GM12878 (cell line): ENCODE measurements at regions not wholly inside any gene's neighbourhood (a gene's known extent, or its start where the extent isn't known, plus 50 kb on each side); places are given as distances from the start of the nearest gene placed in this dataset.

Experiments
- ATAC-seq: fragments of 200-7000 bp; cut with Tn5 transposase; 3 replicates; pipeline ENCODE4 v1.9.1; 2020; ENCODE audit warnings: mild to moderate bottlenecking, moderate library complexity
- BruUV-seq: library from RNA; stranded (reverse); fragments of 400-500 nt; replicated peaks from 2 replicates; lab custom pipeline; 2021; lab: Mats Ljungman, UMichigan
- CTCF ChIA-PET: fragments of 300-600 bp; sonication (Branson Sonifier 250); formaldehyde crosslinking; extraction: SDS; loops from one replicate; lab custom pipeline; 2021; ENCODE audit warnings: inconsistent platforms; lab: Yijun Ruan, JAX
- POLR2A ChIA-PET: fragments of 350-600 bp; formaldehyde crosslinking; extraction: SDS; loops from one replicate; lab custom pipeline; 2021; ENCODE audit warnings: inconsistent platforms; lab: Charles Lee
- RAD21 ChIA-PET: fragments of 300-600 bp; sonication (Branson Sonifier 250); formaldehyde crosslinking; loops from one replicate; lab custom pipeline; 2023; ENCODE audit warnings: antibody characterized with exemption; ENCODE audit not compliant: unreplicated experiment; lab: Charles Lee
- SMC1A ChIA-PET: fragments of 300-600 bp; sonication (Branson Sonifier 250); formaldehyde crosslinking; loops from one replicate; lab custom pipeline; 2023; ENCODE audit not compliant: unreplicated experiment, uncharacterized antibody; lab: Charles Lee
- DNase-seq: peaks from one replicate; pipeline ENCODE4 v3.0.0-alpha.2; 2011; ENCODE audit warnings: low read depth, low spot score
- FAIRE-seq: peaks from 3 replicates; lab custom pipeline; 2011; peaks lifted over from hg19 to GRCh38; lab: Jason Lieb, UNC
- H2AFZ ChIP-seq: 2 replicates; pipeline ENCODE4 v1.6.0; 2011; ENCODE audit warnings: low read depth, low read length, control low read depth; ENCODE audit not compliant: control insufficient read depth
- H3K27ac ChIP-seq: 2 replicates; pipeline ENCODE4 v1.5.1; 2011; ENCODE audit warnings: control low read depth; ENCODE audit not compliant: control insufficient read depth, insufficient read depth
- H3K27me3 ChIP-seq, 2 experiments: replicated peaks in 1 of 2; 2 replicates each; pipeline versions ENCODE4 v1.6.0 to v1.6.1; 2011; ENCODE audit warnings: low read length in 1 of 2; ENCODE audit not compliant: control insufficient read depth in 2 of 2, insufficient read depth in 2 of 2
- H3K36me3 ChIP-seq, 2 experiments: 2 replicates each; pipeline ENCODE4 v1.5.1; 2011; ENCODE audit warnings: low read length in 1 of 2; ENCODE audit not compliant: control insufficient read depth in 2 of 2, insufficient read depth in 2 of 2
- H3K4me1 ChIP-seq: 2 replicates; pipeline ENCODE4 v1.6.1; 2011; ENCODE audit warnings: mild to moderate bottlenecking, low read length, moderate library complexity, mixed read lengths; ENCODE audit not compliant: control insufficient read depth, insufficient read depth
- H3K4me2 ChIP-seq: 2 replicates; pipeline ENCODE4 v1.6.0; 2011; ENCODE audit warnings: control low read depth; ENCODE audit not compliant: control insufficient read depth, insufficient read depth
- H3K4me3 ChIP-seq: fragments of 200-600 bp; sonication (generic); 2 replicates; pipeline ENCODE4 v1.5.1; 2016
- H3K79me2 ChIP-seq: 2 replicates; pipeline ENCODE4 v1.6.0; 2011; ENCODE audit warnings: low read length; ENCODE audit not compliant: control insufficient read depth, insufficient read depth
- H3K9ac ChIP-seq: 2 replicates; pipeline ENCODE4 v1.8.0; 2011; ENCODE audit warnings: low read length, control low read depth, mixed read lengths; ENCODE audit not compliant: control insufficient read depth, insufficient read depth
- H3K9me3 ChIP-seq: replicated peaks from 3 replicates; pipeline ENCODE4 v1.5.1; 2011; ENCODE audit warnings: mild to moderate bottlenecking, low read length; ENCODE audit not compliant: control insufficient read depth, insufficient read depth
- H4K20me1 ChIP-seq: 2 replicates; pipeline ENCODE4 v1.6.0; 2011; ENCODE audit not compliant: control insufficient read depth, insufficient read depth
- ATF3 ChIP-seq: IDR thresholded peaks from 2 replicates; pipeline ENCODE4 v1.6.1; 2011; ENCODE audit warnings: low read depth, mild to moderate bottlenecking, low read length, moderate library complexity, borderline replicate concordance; ENCODE audit errors: extremely low read depth
- BACH1 ChIP-seq: fragments of 450-650 bp; IDR thresholded peaks from 2 replicates; pipeline ENCODE4 v1.6.1; 2017; ENCODE audit warnings: mild to moderate bottlenecking, borderline replicate concordance
- CBFB ChIP-seq: IDR thresholded peaks from 2 replicates; pipeline ENCODE4 v1.6.1; 2016; ENCODE audit warnings: antibody characterized with exemption, low read depth
- CHD1 ChIP-seq: IDR thresholded peaks from 2 replicates; pipeline ENCODE4 v1.6.1; 2012; ENCODE audit warnings: low read depth, low read length, improper control_type of control experiment
- HDGF ChIP-seq: fragments of 450-650 bp; IDR thresholded peaks from 2 replicates; pipeline ENCODE4 v1.6.1; 2016; ENCODE audit warnings: antibody characterized with exemption
- JUND ChIP-seq: IDR thresholded peaks from 2 replicates; pipeline ENCODE4 v1.6.1; 2012; ENCODE audit warnings: low read depth, mild to moderate bottlenecking, low read length, improper control_type of control experiment, moderate library complexity
- MAX ChIP-seq: IDR thresholded peaks from 2 replicates; pipeline ENCODE4 v1.6.1; 2012; ENCODE audit warnings: low read depth, low read length, improper control_type of control experiment
- MTA2 ChIP-seq: fragments of 450-650 bp; IDR thresholded peaks from 2 replicates; pipeline ENCODE4 v1.6.1; 2016; ENCODE audit warnings: low read depth, mild to moderate bottlenecking, moderate library complexity
- NR2C1 ChIP-seq: fragments of 450-650 bp; IDR thresholded peaks from 2 replicates; pipeline ENCODE4 v1.6.1; 2017; ENCODE audit warnings: antibody characterized with exemption, mild to moderate bottlenecking, moderate library complexity
- NRF1 ChIP-seq: conservative IDR thresholded peaks from 2 replicates; pipeline ENCODE4 v1.6.1; 2011; ENCODE audit warnings: mild to moderate bottlenecking, low read depth, low read length, improper control_type of control experiment
- POLR2A ChIP-seq: IDR thresholded peaks from 2 replicates; pipeline ENCODE4 v1.6.1; 2011; ENCODE audit warnings: low read depth, mild to moderate bottlenecking, low read length
- POLR2AphosphoS5 ChIP-seq: IDR thresholded peaks from 2 replicates; pipeline ENCODE4 v1.6.1; 2011; ENCODE audit warnings: mild to moderate bottlenecking, low read length, inconsistent platforms
- POU2F2 ChIP-seq: IDR thresholded peaks from 3 replicates; pipeline ENCODE4 v1.6.1; 2011; ENCODE audit warnings: low read depth, mild to moderate bottlenecking, low read length, borderline replicate concordance
- SIX5 ChIP-seq: IDR thresholded peaks from 2 replicates; pipeline ENCODE4 v1.6.1; 2011; ENCODE audit warnings: mild to moderate bottlenecking, low read depth, low read length, moderate library complexity; ENCODE audit not compliant: severe bottlenecking
- SREBF1 ChIP-seq: IDR thresholded peaks from 2 replicates; pipeline ENCODE4 v1.6.1; 2012; ENCODE audit warnings: mild to moderate bottlenecking, low read length
- ZBTB33 ChIP-seq: fragments of 450-650 bp; IDR thresholded peaks from 2 replicates; pipeline ENCODE4 v1.6.1; 2017; ENCODE audit warnings: mild to moderate bottlenecking
- ZNF217 ChIP-seq: fragments of 450-650 bp; IDR thresholded peaks from 2 replicates; pipeline ENCODE4 v1.6.1; 2017; ENCODE audit warnings: antibody characterized with exemption, mild to moderate bottlenecking
- ZNF622 ChIP-seq: fragments of 450-650 bp; IDR thresholded peaks from 2 replicates; pipeline ENCODE4 v1.6.1; 2017; ENCODE audit warnings: mild to moderate bottlenecking, inconsistent platforms
- WGBS: methylation state at CpG from one replicate; pipeline ENCODE4 v1.1.6; 2016; ENCODE audit warnings: low lambda C conversion rate; ENCODE audit not compliant: insufficient replicate concordance, insufficient coverage; ENCODE audit errors: missing lambda C conversion rate; 5-methylcytosine and 5-hydroxymethylcytosine counted together
- in situ Hi-C: fragments of 300-500 bp; cut with MboI; formaldehyde crosslinking; loops from 9 replicates; pipeline ENCODE4 v1.14.3; 2018; ENCODE audit warnings: mixed read lengths
- intact Hi-C: fragments of 100-400 bp; cut with micrococcal nuclease; formaldehyde crosslinking; loops from one replicate; pipeline ENCODE4 v1.14.2; 2022; ENCODE audit not compliant: unreplicated experiment

GRCh38 chr7:80334908-80335307 lies 177.0 kb downstream of the GNAT3 start:
- no peak overlapping the region for H3K4me2 ChIP-seq
- no peaks in the 10 kb centered on the region for H4K20me1 ChIP-seq
- ChIA-PET RAD21 (no interaction called here), POLR2A (no interaction called here), CTCF (no interaction called here), SMC1A (no interaction called here)
- in situ Hi-C loops: no loop called here
- no peaks in the 10 kb centered on the region for H3K27me3 ChIP-seq
- no peaks in the 10 kb centered on the region for H3K4me1 ChIP-seq
- BruUV-seq: no TSS peak
- intact Hi-C loops: no loop called here
- no peaks in the 10 kb centered on the region for H3K79me2 ChIP-seq
- H3K9me3 ChIP-seq: no peaks in the 10 kb centered on the region
- no peak overlapping the region for H3K4me3 ChIP-seq
- ATAC-seq: no peak
- TF ChIP-seq MAX: no peak
- no peak for TF ChIP-seq ZBTB33
- no peak for TF ChIP-seq HDGF
- TF ChIP-seq POLR2A: no peak
- no peak for TF ChIP-seq BACH1
- no peak overlapping the region for H3K9ac ChIP-seq
- H2AFZ ChIP-seq: no peak overlapping the region
- no peak for FAIRE-seq
- no peak for DNase-seq
- H3K36me3 ChIP-seq: no peaks in the 10 kb centered on the region
- no peak overlapping the region for H3K27ac ChIP-seq

DNA sequence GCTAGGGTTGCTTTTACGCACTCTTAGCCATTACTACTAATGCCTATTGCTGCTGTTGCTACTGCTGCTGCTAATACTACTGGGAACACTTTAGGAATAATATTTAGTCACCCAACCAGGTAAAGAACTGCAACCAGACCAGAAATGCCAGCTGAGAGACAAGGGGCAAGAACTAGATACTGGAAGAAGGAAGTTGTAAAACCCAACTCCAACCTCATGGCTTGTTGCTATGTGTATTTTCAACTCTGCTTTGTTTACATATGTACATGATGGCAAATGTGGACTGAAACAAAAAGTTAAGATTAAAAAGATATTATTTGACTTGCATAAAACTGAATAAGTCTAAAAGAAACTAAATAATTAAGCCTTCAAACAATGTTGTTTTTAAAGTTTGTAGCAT lies 177.7 kb downstream of the GNAT3 start:
- RAD21 ChIA-PET: no interaction called here

More for the DNA sequence above, 177.7 kb downstream of the GNAT3 start:
- no peak for ATAC-seq
- ChIA-PET CTCF (no interaction called here), SMC1A (no interaction called here), POLR2A (no interaction called here)
- DNase-seq: no peak
- BruUV-seq: no TSS peak
- no peak for FAIRE-seq
- H3K4me1 ChIP-seq: no peaks in the 10 kb centered on the region
- H3K27ac ChIP-seq: no peak overlapping the region
- no peaks in the 10 kb centered on the region for H3K9me3 ChIP-seq
- no peaks in the 10 kb centered on the region for H3K36me3 ChIP-seq
- no peak overlapping the region for H3K4me3 ChIP-seq
- no peak overlapping the region for H3K9ac ChIP-seq
- 0% methylated on average over 1 of the region's 1 CpG for WGBS
- no peaks in the 10 kb centered on the region for H4K20me1 ChIP-seq
- TF ChIP-seq CHD1 (no peak), HDGF (no peak), SIX5 (no peak), POLR2AphosphoS5 (no peak), ZNF217 (no peak), NR2C1 (no peak), MTA2 (no peak), NRF1 (no peak), SREBF1 (no peak), POU2F2 (no peak), ZNF622 (no peak), ATF3 (no peak), CBFB (no peak), JUND (no peak)
- H3K27me3 ChIP-seq: no peaks in the 10 kb centered on the region
- no peak overlapping the region for H2AFZ ChIP-seq
- no peak overlapping the region for H3K4me2 ChIP-seq
- in situ Hi-C loops (no loop called here), intact Hi-C loops (no loop called here)
- no peaks in the 10 kb centered on the region for H3K79me2 ChIP-seq
